GM12874 (cell line): ENCODE measurements at regions not wholly inside any gene's neighbourhood (a gene's known extent, or its start where the extent isn't known, plus 50 kb on each side); places are given as distances from the start of the nearest gene placed in this dataset.

Experiments used
- CTCF ChIP-seq: IDR thresholded peaks from 2 replicates; pipeline ENCODE4 v1.5.1; 2011; ENCODE audit warnings: low read depth, mild to moderate bottlenecking, control low read depth, low read length, moderate library complexity; ENCODE audit not compliant: insufficient read depth

- TF ChIP-seq CTCF, result no peak
Observed at GRCh38 chrX:131918839-131919238, 104.3 kb upstream of the STK26 start.

GRCh38 chrX:131923614-131924250 is 99.4 kb upstream of the STK26 start:
- TF ChIP-seq CTCF, result no peak

GRCh38 chrX:131938749-131939148 is 84.4 kb upstream of the STK26 start:
- TF ChIP-seq CTCF, result no peak

- TF ChIP-seq CTCF, result no peak
Observed at GRCh38 chrX:131942034-131942433, 81.1 kb upstream of the STK26 start.

GRCh38 chrX:131944936-131945902 is 77.9 kb upstream of the STK26 start:
- TF ChIP-seq CTCF, result no peak

GRCh38 chrX:131951166-131951565 is 71.9 kb upstream of the STK26 start:
- TF ChIP-seq CTCF, result no peak

- no peak for TF ChIP-seq CTCF
Observed at GRCh38 chrX:131955099-131955777, 67.9 kb upstream of the STK26 start.
